HG03342 (cell line): ENCODE measurements at regions not wholly inside any gene's neighbourhood (a gene's known extent, or its start where the extent isn't known, plus 50 kb on each side); places are given as distances from the start of the nearest gene placed in this dataset.
A peak's percentile ranks its signal among the peaks of the same experiment; 100 is the strongest.

Experiments used
- ATAC-seq: cut with Tn5 transposase; IDR thresholded peaks from one replicate; pipeline ENCODE4 v1.9.1; 2021; ENCODE audit warnings: mild to moderate bottlenecking, moderate library complexity; ENCODE audit not compliant: unreplicated experiment

- ATAC-seq, result peak; percentile 62
These were observed 109.6 kb downstream of the ICOS start for GRCh38 chr2:204046145-204046544.

- ATAC-seq, result peak; percentile 80
These were observed 113.1 kb downstream of the ICOS start for GRCh38 chr2:204049635-204050034.

DNA sequence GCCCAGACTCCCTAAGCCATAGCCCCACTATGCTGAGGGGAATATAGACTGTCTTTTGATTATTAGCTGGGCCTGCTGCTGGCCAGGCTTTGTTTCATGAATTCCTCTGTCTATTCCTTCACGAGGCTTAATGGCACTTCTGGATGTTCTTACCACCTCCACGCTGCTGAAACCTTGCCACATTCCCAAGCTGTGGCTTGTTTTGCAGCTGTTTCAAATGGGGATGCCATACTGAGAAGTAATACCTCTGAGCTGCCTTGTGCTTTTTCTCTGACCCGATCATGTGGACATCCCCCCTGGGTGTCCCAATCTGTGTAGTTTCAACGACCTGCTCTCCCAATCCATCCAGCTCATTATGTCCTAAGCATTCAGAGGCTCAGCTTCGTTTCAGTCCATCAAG lies 114.1 kb downstream of the ICOS start:
- ATAC-seq, result no peak

GRCh38 chr2:204051476-204051875 lies 114.9 kb downstream of the ICOS start:
- no peak for ATAC-seq

DNA sequence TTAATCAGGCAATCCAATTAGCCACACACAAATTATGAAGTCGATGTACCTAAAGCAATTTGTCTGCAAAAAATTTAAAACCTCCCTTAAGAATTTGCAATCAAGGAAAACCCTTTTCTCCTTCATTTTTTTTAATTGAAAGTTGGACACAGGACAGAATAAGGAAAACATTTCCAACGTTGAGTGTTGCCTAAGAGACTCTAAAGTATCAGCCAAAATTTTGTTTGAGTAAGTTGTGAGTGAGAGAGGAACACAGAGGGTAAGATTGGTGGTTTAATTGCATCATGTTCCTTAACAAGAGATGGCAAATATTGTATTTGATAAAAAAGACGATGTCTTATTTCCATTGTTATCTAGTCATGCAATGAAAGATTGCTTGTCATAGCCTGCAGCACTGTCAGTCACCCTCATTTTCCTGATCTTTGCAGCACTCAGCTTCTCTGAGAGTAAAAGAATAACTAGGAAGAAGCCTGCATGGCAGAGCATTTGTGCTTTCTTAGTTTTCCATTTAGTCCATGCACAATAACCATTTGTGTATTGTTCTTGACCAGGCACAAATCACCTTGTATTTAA lies 115.5 kb downstream of the ICOS start:
- ATAC-seq, result no peak

- no peak for ATAC-seq
These were observed 122.5 kb downstream of the ICOS start for GRCh38 chr2:204059016-204059415.

GRCh38 chr2:204060841-204061240 lies 124.3 kb downstream of the ICOS start:
- ATAC-seq, result no peak

- ATAC-seq, result no peak
These were observed 124.7 kb downstream of the ICOS start for GRCh38 chr2:204061241-204061640.

GRCh38 chr2:204064119-204064518 lies 127.6 kb downstream of the ICOS start:
- ATAC-seq, result no peak

GRCh38 chr2:204065566-204065965 lies 129.0 kb downstream of the ICOS start:
- no peak for ATAC-seq

- no peak for ATAC-seq
These were observed 129.5 kb downstream of the ICOS start for GRCh38 chr2:204066051-204066450.

DNA sequence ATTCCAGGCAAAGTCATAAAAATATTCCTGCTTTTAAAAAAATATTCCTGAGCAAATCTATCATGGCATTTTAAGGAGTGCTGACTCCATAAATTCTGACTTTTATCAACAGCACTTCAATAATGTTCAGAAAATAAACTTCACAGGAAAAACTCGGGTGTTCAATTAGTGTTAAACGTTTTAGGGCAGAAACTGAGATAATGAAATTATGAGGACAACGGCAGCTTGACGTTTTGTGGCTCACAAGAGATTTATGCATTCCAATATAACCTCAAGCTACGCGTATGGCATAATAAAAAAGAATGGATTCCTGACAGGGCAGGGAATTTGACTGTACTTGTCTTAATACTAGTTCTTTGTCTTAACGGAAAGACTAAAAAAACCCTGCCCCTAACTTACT lies 133.2 kb downstream of the ICOS start:
- ATAC-seq, result no peak

DNA sequence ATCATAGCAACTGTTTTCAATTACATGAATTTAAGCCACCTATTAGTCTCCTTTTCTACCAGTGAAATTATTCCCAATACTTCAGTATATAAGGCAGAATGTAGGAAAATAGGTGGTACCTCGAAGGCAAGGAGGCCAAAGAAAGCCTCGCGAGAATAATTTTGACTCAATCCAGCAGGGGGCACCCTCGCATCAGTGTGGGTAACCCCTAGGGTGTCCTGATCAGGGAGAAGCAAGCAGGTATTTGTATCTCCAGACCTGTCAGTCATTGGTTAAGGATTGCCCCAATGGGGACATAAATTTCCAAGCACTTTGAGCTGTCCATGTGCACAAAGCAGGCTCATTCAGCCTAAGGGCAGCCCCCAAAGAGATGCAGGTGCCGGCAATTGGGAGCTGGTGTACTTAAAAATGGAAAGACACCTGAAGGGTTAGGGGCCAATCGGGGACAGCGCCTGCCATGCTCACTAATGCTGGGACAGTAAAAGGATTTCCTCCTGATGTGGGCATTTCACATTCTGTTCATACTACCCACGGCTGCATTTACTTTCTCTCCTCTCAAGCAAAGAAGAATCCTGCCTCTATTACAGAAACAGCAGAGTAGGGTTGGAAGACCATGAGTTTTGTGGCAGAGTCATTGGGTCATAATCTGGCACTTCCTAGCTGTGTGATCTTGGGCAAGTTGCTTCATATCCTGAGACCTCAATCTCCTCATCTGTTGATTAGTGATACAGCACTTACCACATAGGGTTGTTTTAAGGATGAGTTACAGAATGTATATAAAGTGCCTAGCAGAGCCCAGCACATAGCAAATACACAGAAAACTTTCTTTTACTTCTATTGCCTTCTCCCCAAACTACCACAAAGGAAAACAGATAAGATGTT lies 136.1 kb downstream of the ICOS start:
- ATAC-seq, result no peak

GRCh38 chr2:204074456-204074855 lies 137.9 kb downstream of the ICOS start:
- no peak for ATAC-seq

DNA sequence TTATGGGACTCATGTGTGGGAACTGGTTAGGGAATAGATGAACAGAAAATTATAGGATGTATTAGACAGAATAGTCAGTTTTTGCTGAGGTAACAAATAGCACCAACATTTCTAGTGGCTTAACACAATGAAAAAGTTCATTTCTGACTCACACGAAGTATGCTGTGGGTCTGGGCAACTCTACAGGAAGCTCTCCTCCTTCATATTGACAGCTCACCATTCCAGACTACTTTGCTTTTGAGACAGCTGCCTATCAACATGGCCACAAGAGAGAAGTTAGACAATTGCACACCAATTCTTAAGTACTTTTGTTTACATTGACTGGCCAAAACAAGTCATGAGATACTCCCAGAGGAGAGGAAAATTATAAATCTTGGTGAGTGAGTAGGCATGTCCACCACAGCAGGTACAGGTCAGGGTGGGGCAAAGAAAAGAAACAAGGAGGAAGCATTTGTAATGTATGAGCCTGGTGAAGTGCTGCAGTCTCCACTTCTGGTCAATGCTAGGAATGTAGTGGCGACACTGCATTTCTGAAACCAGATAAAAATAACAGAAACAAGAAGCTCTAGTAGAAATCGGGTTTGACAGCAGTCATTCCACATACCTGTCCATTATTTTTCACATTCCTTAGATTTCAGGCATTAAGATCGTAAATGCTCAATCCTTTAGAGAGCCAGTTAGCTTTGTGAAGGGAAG lies 141.6 kb downstream of the ICOS start:
- no peak for ATAC-seq

DNA sequence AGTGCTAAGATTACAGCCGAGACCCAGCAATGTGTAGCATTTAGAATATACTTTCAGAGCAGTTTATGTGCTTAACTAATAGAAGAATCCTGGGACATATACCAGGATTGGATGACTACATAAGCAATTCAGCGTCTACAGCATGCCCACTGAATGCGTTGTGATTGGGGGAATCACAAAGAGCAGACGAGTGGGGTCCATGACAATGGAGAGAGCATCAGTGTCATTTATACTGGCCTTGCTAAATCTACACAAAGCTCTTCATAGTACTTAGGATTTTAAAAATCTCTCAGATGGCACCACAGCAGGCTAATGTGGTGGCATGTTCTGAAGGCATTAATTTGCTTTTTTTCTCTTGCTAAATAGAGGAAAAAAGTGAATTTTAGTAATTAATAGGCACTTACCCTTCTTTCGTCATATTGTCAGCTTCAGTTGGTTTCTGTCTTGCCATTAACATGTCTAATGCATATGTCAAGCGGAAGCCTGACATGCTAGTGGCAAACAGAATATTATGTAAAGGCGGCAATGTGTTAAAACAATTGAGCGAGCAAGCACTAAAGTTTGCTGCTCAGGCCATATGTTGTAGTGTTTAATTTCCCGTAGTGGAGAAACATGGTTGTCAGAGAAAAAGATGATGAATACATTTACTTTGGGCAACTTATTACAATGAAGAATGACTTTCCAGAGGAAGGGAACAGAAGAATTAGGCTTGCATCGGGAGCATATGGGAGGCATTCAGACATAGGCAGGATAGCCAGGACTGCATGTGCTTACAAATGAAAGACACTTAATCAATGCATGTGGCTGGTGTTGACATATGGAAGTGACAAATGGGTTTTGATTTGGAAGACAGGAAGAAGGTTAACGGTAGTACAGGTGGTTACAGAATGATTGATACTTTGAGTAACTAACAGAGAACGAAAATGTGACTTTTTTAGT lies 145.2 kb downstream of the ICOS start:
- no peak for ATAC-seq

GRCh38 chr2:204086167-204086566 lies 149.6 kb downstream of the ICOS start:
- ATAC-seq, result no peak

DNA sequence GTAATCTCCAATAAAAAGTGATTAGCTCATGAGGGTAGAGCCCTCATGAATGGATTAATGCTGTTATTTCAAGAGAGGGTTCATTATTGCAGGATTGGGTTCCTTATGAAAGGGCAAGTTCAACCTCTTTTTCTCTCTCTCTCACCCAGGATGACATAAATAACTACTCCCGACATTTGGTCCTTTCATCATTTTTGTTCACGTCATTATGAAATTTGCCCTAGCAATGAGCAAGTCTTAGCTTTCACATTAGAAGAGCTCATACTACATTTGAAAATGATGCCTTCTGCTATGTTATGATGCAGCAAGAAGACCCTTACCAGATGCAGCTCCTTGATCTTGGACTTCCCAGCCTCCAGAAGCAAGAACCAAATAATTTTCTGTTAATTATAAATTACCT lies 152.5 kb downstream of the ICOS start:
- ATAC-seq, result no peak

DNA sequence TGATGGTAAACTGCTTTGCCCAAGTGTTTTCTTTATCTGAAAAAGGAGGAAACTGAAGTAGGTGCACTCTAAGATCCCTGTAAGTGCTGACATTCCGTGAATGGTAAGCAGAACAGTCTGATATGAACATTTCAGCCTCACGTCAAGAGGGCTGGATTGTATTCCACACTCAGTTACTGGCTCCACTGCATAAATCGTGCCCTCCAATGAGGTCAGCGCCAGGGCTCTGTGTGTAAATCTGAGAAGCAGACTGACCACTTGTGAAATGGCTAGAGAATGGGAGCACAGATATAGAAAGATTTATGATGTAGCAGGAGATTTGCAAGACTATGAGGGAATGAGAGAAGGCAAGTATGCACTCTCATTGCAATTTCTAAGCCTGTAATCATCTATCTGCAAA lies 153.0 kb downstream of the ICOS start:
- ATAC-seq, result no peak

DNA sequence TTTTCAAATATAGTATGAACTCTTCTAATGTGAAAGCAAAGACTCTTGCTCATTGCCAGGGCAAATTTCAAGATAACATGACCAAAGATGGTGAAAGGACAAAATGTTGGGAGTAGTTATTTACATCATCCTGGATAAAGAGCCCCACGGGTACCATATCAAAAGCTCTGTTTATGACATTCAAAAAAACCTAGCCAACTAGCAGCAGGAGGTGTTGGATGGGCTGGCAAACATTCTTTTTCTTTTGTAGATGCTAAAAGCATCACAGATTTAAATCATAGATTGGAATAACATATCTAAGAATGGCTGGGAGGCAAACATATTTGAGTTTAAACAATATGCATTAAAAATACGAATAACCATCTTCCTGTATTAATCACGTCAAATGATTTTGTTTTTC lies 153.5 kb downstream of the ICOS start:
- ATAC-seq, result no peak

- ATAC-seq, result no peak
These were observed 168.2 kb downstream of the ICOS start for GRCh38 chr2:204104811-204105210.
